ENCODE measurements at regions not wholly inside any gene's neighbourhood (a gene's known extent, or its start where the extent isn't known, plus 50 kb on each side); places are given as distances from the start of the nearest gene placed in this dataset.

GRCh38 chr2:47632754-47633153 is 62.0 kb upstream of the KCNK12 start:
- Histone ChIP-seq H3K9me3 (ENCODE audit: insufficient read depth, low read depth, low read length) (no peaks in the 10 kb centered on the region), H3K4me1 (ENCODE audit: insufficient read depth, low read length, poor library complexity, severe bottlenecking) (peaks cover 16% of the 10 kb centered on the region), H3K4me3 (ENCODE audit: low read length, poor library complexity, severe bottlenecking) (no peak overlapping the region), H4K20me1 (ENCODE audit: insufficient read depth, low read length, poor library complexity, severe bottlenecking) (no peaks in the 10 kb centered on the region), H3K36me3 (ENCODE audit: insufficient read depth, low read length) (no peaks in the 10 kb centered on the region), H3F3A (ENCODE audit: low read depth) (no peaks in the 10 kb centered on the region), H3K9me2 (replicated peaks; ENCODE audit: low read depth, low read length) (no peaks in the 10 kb centered on the region), H3K9ac (ENCODE audit: low read depth, low read length, poor library complexity, severe bottlenecking) (no peak overlapping the region), H3K27me3 (ENCODE audit: insufficient read depth, low read length, poor library complexity, severe bottlenecking) (no peaks in the 10 kb centered on the region), H2AFZ (ENCODE audit: low read length) (no peak overlapping the region), H3K79me2 (ENCODE audit: insufficient read depth, low read length) (no peaks in the 10 kb centered on the region), H3K4me2 (ENCODE audit: low read depth, low read length, poor library complexity, severe bottlenecking) (no peak overlapping the region)
- TF ChIP-seq CTCF (conservative IDR thresholded peaks at IDR 0.05; ENCODE audit: low read length) (no peak), EZH2phosphoT487 (IDR thresholded peaks at IDR 0.05; ENCODE audit: borderline replicate concordance) (no peak)

DNA sequence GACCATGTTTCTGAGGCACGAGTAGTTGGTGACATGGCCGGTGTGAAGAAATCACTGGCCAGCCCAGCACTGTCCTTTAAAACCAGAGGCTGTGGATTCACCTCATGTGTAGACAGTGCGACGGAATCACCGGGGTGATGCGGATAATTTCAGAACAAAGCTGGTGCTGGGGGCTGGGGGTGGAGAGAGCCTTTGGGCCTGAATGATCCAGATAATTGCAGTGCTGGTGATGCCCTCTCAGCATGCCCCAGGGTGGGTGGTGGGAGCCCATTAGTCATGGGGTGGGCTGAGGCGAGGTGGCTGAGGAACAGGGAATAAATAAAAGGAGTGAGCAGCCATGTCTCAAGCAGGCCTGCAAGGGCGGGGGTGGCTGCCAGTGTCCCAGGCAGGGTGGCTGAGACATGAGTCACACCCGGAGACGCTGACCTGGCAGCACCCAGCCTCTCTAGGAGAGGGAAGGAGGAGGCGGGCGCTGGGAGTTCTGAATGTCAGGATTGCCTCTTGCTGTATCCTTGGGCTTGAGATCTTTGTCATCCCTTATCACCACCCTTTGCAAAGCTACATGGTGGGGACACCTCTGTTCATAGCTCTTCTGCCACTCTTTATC is 61.1 kb upstream of the KCNK12 start:
- Histone ChIP-seq H3K4me2 (ENCODE audit: low read depth, low read length, poor library complexity, severe bottlenecking) (no peak overlapping the region), H4K20me1 (ENCODE audit: insufficient read depth, low read length, poor library complexity, severe bottlenecking) (no peaks in the 10 kb centered on the region), H2AFZ (ENCODE audit: low read length) (no peak overlapping the region), H3K9me3 (ENCODE audit: insufficient read depth, low read depth, low read length) (no peaks in the 10 kb centered on the region), H3K9me2 (replicated peaks; ENCODE audit: low read depth, low read length) (no peaks in the 10 kb centered on the region), H3K9ac (ENCODE audit: low read depth, low read length, poor library complexity, severe bottlenecking) (no peak overlapping the region), H3F3A (ENCODE audit: low read depth) (no peaks in the 10 kb centered on the region), H3K36me3 (ENCODE audit: insufficient read depth, low read length) (no peaks in the 10 kb centered on the region), H3K4me1 (ENCODE audit: insufficient read depth, low read length, poor library complexity, severe bottlenecking) (peaks cover 16% of the 10 kb centered on the region), H3K4me3 (ENCODE audit: low read length, poor library complexity, severe bottlenecking) (no peak overlapping the region), H3K27me3 (ENCODE audit: insufficient read depth, low read length, poor library complexity, severe bottlenecking) (no peaks in the 10 kb centered on the region), H3K79me2 (ENCODE audit: insufficient read depth, low read length) (no peaks in the 10 kb centered on the region)
- TF ChIP-seq CTCF (conservative IDR thresholded peaks at IDR 0.05; ENCODE audit: low read length) (no peak), EZH2phosphoT487 (IDR thresholded peaks at IDR 0.05; ENCODE audit: borderline replicate concordance) (no peak)

DNA sequence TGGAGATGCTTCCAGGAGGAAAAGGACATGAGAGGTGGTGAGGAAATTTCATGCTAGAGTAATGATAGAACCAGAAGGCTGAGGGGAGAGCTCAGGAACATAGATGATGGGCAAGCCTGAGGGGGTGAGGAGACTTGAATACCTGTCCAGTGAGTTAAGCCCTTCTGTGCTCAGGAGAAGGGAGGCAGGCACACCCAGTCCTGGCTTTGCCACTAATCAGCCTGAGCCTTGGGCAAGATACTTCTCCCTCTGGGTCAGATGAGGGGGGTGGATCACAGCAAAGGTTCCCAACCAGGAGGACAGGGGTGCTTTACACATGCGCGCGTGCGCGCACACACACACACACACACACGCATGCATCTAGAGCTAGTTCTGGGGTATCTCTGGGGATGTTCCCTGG is 60.5 kb upstream of the KCNK12 start:
- Histone ChIP-seq H3K27me3 (ENCODE audit: insufficient read depth, low read length, poor library complexity, severe bottlenecking) (no peaks in the 10 kb centered on the region), H3K4me2 (ENCODE audit: low read depth, low read length, poor library complexity, severe bottlenecking) (no peak overlapping the region), H3K4me3 (ENCODE audit: low read length, poor library complexity, severe bottlenecking) (no peak overlapping the region), H3K9ac (ENCODE audit: low read depth, low read length, poor library complexity, severe bottlenecking) (no peak overlapping the region), H4K20me1 (ENCODE audit: insufficient read depth, low read length, poor library complexity, severe bottlenecking) (no peaks in the 10 kb centered on the region), H3K79me2 (ENCODE audit: insufficient read depth, low read length) (no peaks in the 10 kb centered on the region), H3K36me3 (ENCODE audit: insufficient read depth, low read length) (no peaks in the 10 kb centered on the region), H2AFZ (ENCODE audit: low read length) (no peak overlapping the region), H3K9me2 (replicated peaks; ENCODE audit: low read depth, low read length) (no peaks in the 10 kb centered on the region), H3K4me1 (ENCODE audit: insufficient read depth, low read length, poor library complexity, severe bottlenecking) (peaks cover 16% of the 10 kb centered on the region), H3F3A (ENCODE audit: low read depth) (no peaks in the 10 kb centered on the region), H3K9me3 (ENCODE audit: insufficient read depth, low read depth, low read length) (no peaks in the 10 kb centered on the region)
- no peak for TF ChIP-seq EZH2phosphoT487 (IDR thresholded peaks at IDR 0.05; ENCODE audit: borderline replicate concordance)
- TF ChIP-seq CTCF (conservative IDR thresholded peaks at IDR 0.05; ENCODE audit: low read length) = no peak

Data from Loucy (cell line).